GM12878 (cell line): ENCODE measurements at regions not wholly inside any gene's neighbourhood (a gene's known extent, or its start where the extent isn't known, plus 50 kb on each side); places are given as distances from the start of the nearest gene placed in this dataset.

Experiments
- BRCA1 ChIP-seq: IDR thresholded peaks from 2 replicates; pipeline ENCODE4 v1.6.1; 2011; ENCODE audit warnings: low read depth, low read length, improper control_type of control experiment
- CREB1 ChIP-seq: IDR thresholded peaks from 2 replicates; pipeline ENCODE4 v1.6.1; 2012; ENCODE audit warnings: low read depth, mild to moderate bottlenecking, inconsistent platforms
- DPF2 ChIP-seq: fragments of 450-650 bp; IDR thresholded peaks from 2 replicates; pipeline ENCODE4 v1.6.1; 2017; ENCODE audit warnings: mild to moderate bottlenecking
- ESRRA ChIP-seq: IDR thresholded peaks from 2 replicates; pipeline ENCODE4 v1.6.1; 2012; ENCODE audit warnings: mild to moderate bottlenecking, low read length, improper control_type of control experiment
- HDAC2 ChIP-seq: fragments of 200-600 bp; sonication (generic); IDR thresholded peaks from 2 replicates; pipeline ENCODE4 v1.6.1; 2017
- KAT2A ChIP-seq: conservative IDR thresholded peaks from 2 replicates; pipeline ENCODE4 v1.6.1; 2011; ENCODE audit warnings: low read depth, low read length; ENCODE audit not compliant: control insufficient read depth
- POLR2A ChIP-seq: IDR thresholded peaks from 2 replicates; pipeline ENCODE4 v1.6.1; 2011; ENCODE audit warnings: low read depth, mild to moderate bottlenecking, low read length
- RELA ChIP-seq: fragments of 450-650 bp; IDR thresholded peaks from 2 replicates; pipeline ENCODE4 v1.8.0; 2014; ENCODE audit warnings: borderline replicate concordance; ENCODE audit not compliant: partially characterized antibody
- SIN3A ChIP-seq: IDR thresholded peaks from 2 replicates; pipeline ENCODE4 v1.6.1; 2012; ENCODE audit warnings: low read depth, low read length, improper control_type of control experiment
- TF ChIP-seq, protein P1 (sequence below), 3 experiments: IDR thresholded peaks in 2 of 3; conservative IDR thresholded peaks in 1 of 3; 2 replicates each; pipeline ENCODE4 v1.5.1; 2011; ENCODE audit warnings: low read depth in 3 of 3, low read length in 3 of 3, mild to moderate bottlenecking in 3 of 3, control low read depth in 2 of 3, moderate library complexity in 2 of 3, inconsistent platforms in 1 of 3, mixed read lengths in 1 of 3; ENCODE audit not compliant: control insufficient read depth in 2 of 3, insufficient read depth in 1 of 3; ENCODE audit errors: extremely low read depth in 1 of 3
- TF ChIP-seq, protein P2 (sequence below): fragments of 450-650 bp; IDR thresholded peaks from 2 replicates; pipeline ENCODE4 v1.6.1; 2017; ENCODE audit warnings: mild to moderate bottlenecking, moderate library complexity
- TF ChIP-seq, protein P3 (sequence below): IDR thresholded peaks from 2 replicates; pipeline ENCODE4 v1.6.1; 2011; ENCODE audit warnings: low read depth, low read length, improper control_type of control experiment, borderline replicate concordance

DNA sequence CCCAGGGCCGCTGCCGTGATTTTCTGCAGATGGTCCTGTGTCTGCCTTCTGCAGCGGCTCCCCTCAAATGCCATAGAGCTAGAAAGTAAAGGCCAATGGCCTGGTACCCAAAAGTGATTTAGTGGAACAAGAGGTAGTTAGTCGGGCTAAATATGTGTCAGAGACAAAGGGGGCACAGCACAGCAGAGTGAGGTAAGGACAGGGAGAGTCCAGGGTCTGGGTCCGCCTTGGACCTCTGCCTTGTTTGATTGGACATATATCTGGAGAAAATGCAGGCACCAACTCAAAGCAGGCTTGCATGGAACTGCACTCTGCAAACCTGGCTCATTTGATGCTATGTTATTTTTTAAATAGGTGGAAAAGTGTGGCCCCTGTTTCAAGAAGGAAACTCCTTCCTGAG, 249.6 kb upstream of the B3GAT1 start:
- TF ChIP-seq, protein P1, sequence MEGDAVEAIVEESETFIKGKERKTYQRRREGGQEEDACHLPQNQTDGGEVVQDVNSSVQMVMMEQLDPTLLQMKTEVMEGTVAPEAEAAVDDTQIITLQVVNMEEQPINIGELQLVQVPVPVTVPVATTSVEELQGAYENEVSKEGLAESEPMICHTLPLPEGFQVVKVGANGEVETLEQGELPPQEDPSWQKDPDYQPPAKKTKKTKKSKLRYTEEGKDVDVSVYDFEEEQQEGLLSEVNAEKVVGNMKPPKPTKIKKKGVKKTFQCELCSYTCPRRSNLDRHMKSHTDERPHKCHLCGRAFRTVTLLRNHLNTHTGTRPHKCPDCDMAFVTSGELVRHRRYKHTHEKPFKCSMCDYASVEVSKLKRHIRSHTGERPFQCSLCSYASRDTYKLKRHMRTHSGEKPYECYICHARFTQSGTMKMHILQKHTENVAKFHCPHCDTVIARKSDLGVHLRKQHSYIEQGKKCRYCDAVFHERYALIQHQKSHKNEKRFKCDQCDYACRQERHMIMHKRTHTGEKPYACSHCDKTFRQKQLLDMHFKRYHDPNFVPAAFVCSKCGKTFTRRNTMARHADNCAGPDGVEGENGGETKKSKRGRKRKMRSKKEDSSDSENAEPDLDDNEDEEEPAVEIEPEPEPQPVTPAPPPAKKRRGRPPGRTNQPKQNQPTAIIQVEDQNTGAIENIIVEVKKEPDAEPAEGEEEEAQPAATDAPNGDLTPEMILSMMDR (IDR thresholded peaks at IDR 0.05 in 2 of 3, conservative IDR thresholded peaks at IDR 0.05 in 1 of 3; ENCODE audit: control insufficient read depth in 2 of 3, extremely low read depth in 1 of 3, insufficient read depth in 1 of 3, low read depth in 3 of 3, low read length in 3 of 3): no peak
- TF ChIP-seq DPF2: no peak
- TF ChIP-seq CREB1: no peak
- TF ChIP-seq, protein P2, sequence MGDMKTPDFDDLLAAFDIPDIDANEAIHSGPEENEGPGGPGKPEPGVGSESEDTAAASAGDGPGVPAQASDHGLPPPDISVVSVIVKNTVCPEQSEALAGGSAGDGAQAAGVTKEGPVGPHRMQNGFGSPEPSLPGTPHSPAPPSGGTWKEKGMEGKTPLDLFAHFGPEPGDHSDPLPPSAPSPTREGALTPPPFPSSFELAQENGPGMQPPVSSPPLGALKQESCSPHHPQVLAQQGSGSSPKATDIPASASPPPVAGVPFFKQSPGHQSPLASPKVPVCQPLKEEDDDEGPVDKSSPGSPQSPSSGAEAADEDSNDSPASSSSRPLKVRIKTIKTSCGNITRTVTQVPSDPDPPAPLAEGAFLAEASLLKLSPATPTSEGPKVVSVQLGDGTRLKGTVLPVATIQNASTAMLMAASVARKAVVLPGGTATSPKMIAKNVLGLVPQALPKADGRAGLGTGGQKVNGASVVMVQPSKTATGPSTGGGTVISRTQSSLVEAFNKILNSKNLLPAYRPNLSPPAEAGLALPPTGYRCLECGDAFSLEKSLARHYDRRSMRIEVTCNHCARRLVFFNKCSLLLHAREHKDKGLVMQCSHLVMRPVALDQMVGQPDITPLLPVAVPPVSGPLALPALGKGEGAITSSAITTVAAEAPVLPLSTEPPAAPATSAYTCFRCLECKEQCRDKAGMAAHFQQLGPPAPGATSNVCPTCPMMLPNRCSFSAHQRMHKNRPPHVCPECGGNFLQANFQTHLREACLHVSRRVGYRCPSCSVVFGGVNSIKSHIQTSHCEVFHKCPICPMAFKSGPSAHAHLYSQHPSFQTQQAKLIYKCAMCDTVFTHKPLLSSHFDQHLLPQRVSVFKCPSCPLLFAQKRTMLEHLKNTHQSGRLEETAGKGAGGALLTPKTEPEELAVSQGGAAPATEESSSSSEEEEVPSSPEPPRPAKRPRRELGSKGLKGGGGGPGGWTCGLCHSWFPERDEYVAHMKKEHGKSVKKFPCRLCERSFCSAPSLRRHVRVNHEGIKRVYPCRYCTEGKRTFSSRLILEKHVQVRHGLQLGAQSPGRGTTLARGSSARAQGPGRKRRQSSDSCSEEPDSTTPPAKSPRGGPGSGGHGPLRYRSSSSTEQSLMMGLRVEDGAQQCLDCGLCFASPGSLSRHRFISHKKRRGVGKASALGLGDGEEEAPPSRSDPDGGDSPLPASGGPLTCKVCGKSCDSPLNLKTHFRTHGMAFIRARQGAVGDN: no peak
- TF ChIP-seq KAT2A: no peak
- TF ChIP-seq, protein P3, sequence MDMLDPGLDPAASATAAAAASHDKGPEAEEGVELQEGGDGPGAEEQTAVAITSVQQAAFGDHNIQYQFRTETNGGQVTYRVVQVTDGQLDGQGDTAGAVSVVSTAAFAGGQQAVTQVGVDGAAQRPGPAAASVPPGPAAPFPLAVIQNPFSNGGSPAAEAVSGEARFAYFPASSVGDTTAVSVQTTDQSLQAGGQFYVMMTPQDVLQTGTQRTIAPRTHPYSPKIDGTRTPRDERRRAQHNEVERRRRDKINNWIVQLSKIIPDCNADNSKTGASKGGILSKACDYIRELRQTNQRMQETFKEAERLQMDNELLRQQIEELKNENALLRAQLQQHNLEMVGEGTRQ: no peak
- TF ChIP-seq BRCA1: no peak
- no peak for TF ChIP-seq ESRRA
- no peak for TF ChIP-seq POLR2A
- TF ChIP-seq RELA: no peak
- TF ChIP-seq SIN3A: no peak
- TF ChIP-seq HDAC2: no peak
